H9 (cell line): ENCODE measurements at regions not wholly inside any gene's neighbourhood (a gene's known extent, or its start where the extent isn't known, plus 50 kb on each side); places are given as distances from the start of the nearest gene placed in this dataset.

ENCODE experiments used
- DNase-seq: peaks from one replicate; pipeline ENCODE4 v3.0.0-alpha.2; 2017
- H2AFZ ChIP-seq: one replicate; pipeline ENCODE4 v1.6.1; 2013; ENCODE audit warnings: mild to moderate bottlenecking, low read length, control low read depth, moderate library complexity
- H2AK5ac ChIP-seq: 2 replicates; pipeline ENCODE4 v1.6.1; 2013; ENCODE audit warnings: low read length, control low read depth, mixed read lengths; ENCODE audit not compliant: insufficient read length
- H2BK120ac ChIP-seq: one replicate; pipeline ENCODE4 v1.6.1; 2013; ENCODE audit warnings: low read depth, mild to moderate bottlenecking, low read length, control low read depth, inconsistent platforms; ENCODE audit not compliant: poor library complexity, severe bottlenecking
- H2BK12ac ChIP-seq: 2 replicates; pipeline ENCODE4 v1.6.1; 2013; ENCODE audit warnings: low read length, control low read depth, mixed read lengths, low read depth; ENCODE audit not compliant: insufficient read length
- H2BK15ac ChIP-seq: 2 replicates; pipeline ENCODE4 v1.6.1; 2013; ENCODE audit warnings: low read depth, low read length, control low read depth
- H2BK20ac ChIP-seq: one replicate; pipeline ENCODE4 v1.6.1; 2013; ENCODE audit warnings: low read depth, mild to moderate bottlenecking, low read length, control low read depth, inconsistent platforms; ENCODE audit not compliant: poor library complexity, severe bottlenecking
- H2BK5ac ChIP-seq: 2 replicates; pipeline ENCODE4 v1.6.1; 2013; ENCODE audit warnings: low read length, control low read depth, mixed read lengths; ENCODE audit not compliant: insufficient read length
- H3K14ac ChIP-seq: 2 replicates; pipeline ENCODE4 v1.6.1; 2013; ENCODE audit warnings: low read length, control low read depth; ENCODE audit not compliant: insufficient read depth
- H3K18ac ChIP-seq: 2 replicates; pipeline ENCODE4 v1.6.1; 2013; ENCODE audit warnings: low read depth, mild to moderate bottlenecking, mixed read lengths, low read length, control low read depth; ENCODE audit not compliant: insufficient read length
- H3K23ac ChIP-seq: 2 replicates; pipeline ENCODE4 v1.6.1; 2013; ENCODE audit warnings: low read length, control low read depth, mixed read lengths, low read depth; ENCODE audit not compliant: insufficient read length
- H3K23me2 ChIP-seq: 2 replicates; pipeline ENCODE4 v1.6.1; 2013; ENCODE audit warnings: low read depth, mild to moderate bottlenecking, mixed read lengths, low read length, control low read depth; ENCODE audit not compliant: insufficient read length, poor library complexity, severe bottlenecking
- H3K27ac ChIP-seq: 2 replicates; pipeline ENCODE4 v1.5.1; 2013; ENCODE audit warnings: low read length, control low read depth, mixed read lengths, low read depth; ENCODE audit not compliant: insufficient read length
- H3K27me3 ChIP-seq: 2 replicates; pipeline ENCODE4 v1.6.1; 2013; ENCODE audit warnings: low read length, control low read depth, inconsistent platforms; ENCODE audit not compliant: insufficient read depth
- H3K4ac ChIP-seq: 2 replicates; pipeline ENCODE4 v1.6.1; 2013; ENCODE audit warnings: low read depth, mild to moderate bottlenecking, control low read depth, inconsistent platforms, low read length, moderate library complexity
- H3K4me1 ChIP-seq: 2 replicates; pipeline ENCODE4 v1.6.1; 2013; ENCODE audit warnings: low read length, control low read depth, inconsistent platforms; ENCODE audit not compliant: insufficient read depth
- H3K4me2 ChIP-seq: 2 replicates; pipeline ENCODE4 v1.6.1; 2013; ENCODE audit warnings: low read length, control low read depth, mixed read lengths; ENCODE audit not compliant: insufficient read length, insufficient read depth
- H3K56ac ChIP-seq: 2 replicates; pipeline ENCODE4 v1.6.1; 2013; ENCODE audit warnings: low read depth, mild to moderate bottlenecking, mixed read lengths, low read length, control low read depth; ENCODE audit not compliant: insufficient read length
- H3K79me1 ChIP-seq: 2 replicates; pipeline ENCODE4 v1.6.1; 2013; ENCODE audit warnings: low read depth, mild to moderate bottlenecking, moderate library complexity, low read length, control low read depth, inconsistent platforms; ENCODE audit not compliant: insufficient read depth, poor library complexity, severe bottlenecking
- H3K79me2 ChIP-seq: 2 replicates; pipeline ENCODE4 v1.6.1; 2013; ENCODE audit warnings: low read length, control low read depth, inconsistent platforms; ENCODE audit not compliant: insufficient read depth
- H3K9ac ChIP-seq: 2 replicates; pipeline ENCODE4 v1.6.1; 2013; ENCODE audit warnings: low read length, control low read depth, mixed read lengths; ENCODE audit not compliant: insufficient read length; ENCODE audit errors: extremely low read depth
- H3K9me3 ChIP-seq: one replicate; pipeline ENCODE4 v1.6.1; 2013; ENCODE audit warnings: low read depth, low read length, inconsistent platforms; ENCODE audit not compliant: control insufficient read depth
- H3T11ph ChIP-seq: one replicate; pipeline ENCODE4 v1.6.1; 2013; ENCODE audit warnings: mild to moderate bottlenecking, low read length, control low read depth, inconsistent platforms
- H4K20me1 ChIP-seq: one replicate; pipeline ENCODE4 v1.6.1; 2013; ENCODE audit not compliant: control insufficient read depth, insufficient read length, insufficient read depth
- H4K5ac ChIP-seq: 2 replicates; pipeline ENCODE4 v1.6.1; 2013; ENCODE audit warnings: low read depth, mild to moderate bottlenecking, mixed read lengths, low read length, control low read depth; ENCODE audit not compliant: insufficient read length
- H4K8ac ChIP-seq: replicated peaks from 2 replicates; pipeline ENCODE4 v1.6.1; 2013; ENCODE audit warnings: low read length, control low read depth, mixed read lengths, low read depth; ENCODE audit not compliant: insufficient read length
- H4K91ac ChIP-seq: 2 replicates; pipeline ENCODE4 v1.6.1; 2013; ENCODE audit warnings: low read depth, mild to moderate bottlenecking, moderate library complexity, mixed read lengths, low read length, control low read depth; ENCODE audit not compliant: insufficient read length
- H3K27ac Mint-ChIP-seq, 3 experiments: 2 replicates in 2 of 3; 3 replicates in 1 of 3; pipeline ENCODE4 v1.8.0; 2020 to 2021; ENCODE audit warnings: mixed read lengths in 3 of 3, mild to moderate bottlenecking in 1 of 3, moderate library complexity in 1 of 3
- H3K27me3 Mint-ChIP-seq: 2 replicates; pipeline ENCODE4 v1.8.0; 2021; ENCODE audit warnings: low read depth, mild to moderate bottlenecking, moderate library complexity, mixed read lengths
- H3K36me3 Mint-ChIP-seq, 3 experiments: 2 replicates in 2 of 3; 3 replicates in 1 of 3; pipeline ENCODE4 v1.8.0; 2020 to 2021; ENCODE audit warnings: low read depth in 3 of 3, mixed read lengths in 3 of 3; ENCODE audit not compliant: insufficient read depth in 1 of 3
- H3K4me1 Mint-ChIP-seq, 2 experiments: 2 replicates each; pipeline ENCODE4 v1.8.0; 2020; ENCODE audit warnings: mixed read lengths in 2 of 2
- H3K4me3 Mint-ChIP-seq, 2 experiments: 2 replicates in 1 of 2; 3 replicates in 1 of 2; pipeline ENCODE4 v1.8.0; 2020 to 2021; ENCODE audit warnings: mild to moderate bottlenecking in 2 of 2, mixed read lengths in 2 of 2, moderate library complexity in 1 of 2
- H3K9me3 Mint-ChIP-seq, 2 experiments: 2 replicates in 1 of 2; 3 replicates in 1 of 2; pipeline ENCODE4 v1.8.0; 2020; ENCODE audit warnings: mild to moderate bottlenecking in 2 of 2, mixed read lengths in 2 of 2, moderate library complexity in 1 of 2
- CTCF ChIP-seq: fragments of 200-600 bp; sonication (generic); conservative IDR thresholded peaks from 3 replicates; pipeline ENCODE4 v1.8.0; 2021; ENCODE audit warnings: antibody characterized with exemption, mild to moderate bottlenecking
- WGBS: extraction: QIAGEN DNeasy Blood & Tissue Kit; methylation state at CpG from one replicate; pipeline ENCODE4 v1.1.7; 2013; ENCODE audit warnings: missing lambda C conversion rate, low lambda C conversion rate, mixed read lengths; ENCODE audit not compliant: insufficient read length; ENCODE audit errors: extremely low coverage; 5-methylcytosine and 5-hydroxymethylcytosine counted together

- Histone ChIP-seq H3K9ac (no peak overlapping the region), H2BK12ac (no peak overlapping the region), H4K20me1 (no peaks in the 10 kb centered on the region), H3K4me2 (no peak overlapping the region), H3K56ac (no peak overlapping the region), H2BK20ac (no peak overlapping the region), H3K9me3 (no peaks in the 10 kb centered on the region), H2BK5ac (no peak overlapping the region), H3K23ac (no peak overlapping the region), H3K4ac (no peak overlapping the region), H3T11ph (no peak overlapping the region), H3K79me2 (no peaks in the 10 kb centered on the region), H2AK5ac (no peak overlapping the region), H4K5ac (no peak overlapping the region), H3K14ac (no peak overlapping the region), H2BK120ac (no peak overlapping the region), H4K91ac (no peak overlapping the region), H2BK15ac (no peak overlapping the region), H3K4me1 (no peaks in the 10 kb centered on the region), H3K27me3 (no peaks in the 10 kb centered on the region), H3K79me1 (no peaks in the 10 kb centered on the region), H3K27ac (no peak overlapping the region), H2AFZ (no peak overlapping the region), H3K18ac (no peak overlapping the region), H3K23me2 (no peaks in the 10 kb centered on the region), H4K8ac (no peak overlapping the region)
- no peaks in the 10 kb centered on the region for H3K4me1 Mint-ChIP-seq
- DNase-seq: no peak
- H3K27ac Mint-ChIP-seq: no peak overlapping the region
- WGBS: no CpG with 5 or more reads among the region's 1 CpG
- H3K4me3 Mint-ChIP-seq: no peak overlapping the region
- no peaks in the 10 kb centered on the region for H3K36me3 Mint-ChIP-seq
- no peaks in the 10 kb centered on the region for H3K9me3 Mint-ChIP-seq
- no peaks in the 10 kb centered on the region for H3K27me3 Mint-ChIP-seq
- TF ChIP-seq CTCF: no peak
These were observed 68.6 kb upstream of the TPRG1 start for GRCh38 chr3:189103208-189103607.
